ENCODE measurements at regions not wholly inside any gene's neighbourhood (a gene's known extent, or its start where the extent isn't known, plus 50 kb on each side); places are given as distances from the start of the nearest gene placed in this dataset.

- no peak overlapping the region for H3K27ac ChIP-seq (ENCODE audit: low read depth)
- 90% methylated on average over 4 of the region's 4 CpGs for WGBS
- no peak for DNase-seq (ENCODE audit: extremely low spot score)
These were observed 193.7 kb upstream of the RORA start for GRCh38 chr15:61422773-61423172.

GRCh38 chr15:61421938-61422337, 192.8 kb upstream of the RORA start:
- no peaks in the 10 kb centered on the region for H3K36me3 ChIP-seq (ENCODE audit: insufficient read depth)
- no peak overlapping the region for H3K27ac ChIP-seq (ENCODE audit: low read depth)
- no peak for DNase-seq (ENCODE audit: extremely low spot score)
- no peaks in the 10 kb centered on the region for H3K4me1 ChIP-seq (ENCODE audit: insufficient read depth)
- 15% methylated on average over 1 of the region's 1 CpG for WGBS
- H3K4me3 ChIP-seq (ENCODE audit: low read depth, low read length): no peak overlapping the region

More at GRCh38 chr15:61422773-61423172, 193.7 kb upstream of the RORA start:
- no peaks in the 10 kb centered on the region for H3K36me3 ChIP-seq (ENCODE audit: insufficient read depth)
- H3K4me3 ChIP-seq (ENCODE audit: low read depth, low read length): no peak overlapping the region
- no peaks in the 10 kb centered on the region for H3K4me1 ChIP-seq (ENCODE audit: insufficient read depth)

- DNase-seq (ENCODE audit: extremely low spot score): no peak
- 85% methylated on average over 2 of the region's 2 CpGs for WGBS
- Histone ChIP-seq H3K4me1 (ENCODE audit: insufficient read depth) (no peaks in the 10 kb centered on the region), H3K4me3 (ENCODE audit: low read depth, low read length) (no peak overlapping the region), H3K36me3 (ENCODE audit: insufficient read depth) (no peaks in the 10 kb centered on the region), H3K27ac (ENCODE audit: low read depth) (no peak overlapping the region)
These were observed 192.4 kb upstream of the RORA start for GRCh38 chr15:61421470-61421869.

- Histone ChIP-seq H3K36me3 (ENCODE audit: insufficient read depth) (no peaks in the 10 kb centered on the region), H3K27ac (ENCODE audit: low read depth) (no peak overlapping the region), H3K4me3 (ENCODE audit: low read depth, low read length) (no peak overlapping the region), H3K4me1 (ENCODE audit: insufficient read depth) (no peaks in the 10 kb centered on the region)
- DNase-seq (ENCODE audit: extremely low spot score): no peak
These were observed 191.4 kb upstream of the RORA start for GRCh38 chr15:61420546-61420945.

GRCh38 chr15:61415617-61416120, 186.6 kb upstream of the RORA start:
- H3K4me1 ChIP-seq (ENCODE audit: insufficient read depth): no peaks in the 10 kb centered on the region
- H3K4me3 ChIP-seq (ENCODE audit: low read depth, low read length): no peak overlapping the region
- no peak for DNase-seq (ENCODE audit: extremely low spot score)
- H3K27ac ChIP-seq (ENCODE audit: low read depth): no peak overlapping the region
- 71% methylated on average over 2 of the region's 2 CpGs for WGBS
- no peaks in the 10 kb centered on the region for H3K36me3 ChIP-seq (ENCODE audit: insufficient read depth)

- H3K4me3 ChIP-seq (ENCODE audit: low read depth, low read length): no peak overlapping the region
- 32% methylated on average over 3 of the region's 3 CpGs for WGBS
- H3K27ac ChIP-seq (ENCODE audit: low read depth): no peak overlapping the region
- DNase-seq (ENCODE audit: extremely low spot score): no peak
- no peaks in the 10 kb centered on the region for H3K36me3 ChIP-seq (ENCODE audit: insufficient read depth)
- H3K4me1 ChIP-seq (ENCODE audit: insufficient read depth): no peaks in the 10 kb centered on the region
These were observed 182.9 kb upstream of the RORA start for GRCh38 chr15:61411902-61412510.

GRCh38 chr15:61410662-61411061, 181.6 kb upstream of the RORA start:
- Histone ChIP-seq H3K27ac (ENCODE audit: low read depth) (no peak overlapping the region), H3K36me3 (ENCODE audit: insufficient read depth) (no peaks in the 10 kb centered on the region), H3K4me1 (ENCODE audit: insufficient read depth) (no peaks in the 10 kb centered on the region), H3K4me3 (ENCODE audit: low read depth, low read length) (no peak overlapping the region)
- DNase-seq (ENCODE audit: extremely low spot score): no peak
- 92% methylated on average over 2 of the region's 2 CpGs for WGBS

- WGBS: 79% methylated on average over 2 of the region's 2 CpGs
- Histone ChIP-seq H3K27ac (ENCODE audit: low read depth) (no peak overlapping the region), H3K36me3 (ENCODE audit: insufficient read depth) (no peaks in the 10 kb centered on the region), H3K4me3 (ENCODE audit: low read depth, low read length) (no peak overlapping the region), H3K4me1 (ENCODE audit: insufficient read depth) (no peaks in the 10 kb centered on the region)
- DNase-seq (ENCODE audit: extremely low spot score): no peak
These were observed 175.5 kb upstream of the RORA start for GRCh38 chr15:61404567-61404966.

GRCh38 chr15:61403884-61404283, 174.8 kb upstream of the RORA start:
- no peaks in the 10 kb centered on the region for H3K36me3 ChIP-seq (ENCODE audit: insufficient read depth)
- H3K4me3 ChIP-seq (ENCODE audit: low read depth, low read length): no peak overlapping the region
- DNase-seq (ENCODE audit: extremely low spot score): no peak
- WGBS: 77% methylated on average over 6 of the region's 6 CpGs
- H3K27ac ChIP-seq (ENCODE audit: low read depth): no peak overlapping the region
- no peaks in the 10 kb centered on the region for H3K4me1 ChIP-seq (ENCODE audit: insufficient read depth)

GRCh38 chr15:61401903-61402698, 173.0 kb upstream of the RORA start:
- no peak for DNase-seq (ENCODE audit: extremely low spot score)
- Histone ChIP-seq H3K4me1 (ENCODE audit: insufficient read depth) (no peaks in the 10 kb centered on the region), H3K36me3 (ENCODE audit: insufficient read depth) (no peaks in the 10 kb centered on the region), H3K27ac (ENCODE audit: low read depth) (no peak overlapping the region), H3K4me3 (ENCODE audit: low read depth, low read length) (no peak overlapping the region)
- 78% methylated on average over 6 of the region's 6 CpGs for WGBS

- DNase-seq (ENCODE audit: extremely low spot score): no peak
- Histone ChIP-seq H3K4me3 (ENCODE audit: low read depth, low read length) (no peak overlapping the region), H3K36me3 (ENCODE audit: insufficient read depth) (no peaks in the 10 kb centered on the region), H3K27ac (ENCODE audit: low read depth) (no peak overlapping the region), H3K4me1 (ENCODE audit: insufficient read depth) (no peaks in the 10 kb centered on the region)
These were observed 169.2 kb upstream of the RORA start for GRCh38 chr15:61398310-61398709.

- H3K4me3 ChIP-seq (ENCODE audit: low read depth, low read length): no peak overlapping the region
- H3K36me3 ChIP-seq (ENCODE audit: insufficient read depth): no peaks in the 10 kb centered on the region
- H3K27ac ChIP-seq (ENCODE audit: low read depth): no peak overlapping the region
- WGBS: 86% methylated on average over 5 of the region's 5 CpGs
- H3K4me1 ChIP-seq (ENCODE audit: insufficient read depth): no peaks in the 10 kb centered on the region
- no peak for DNase-seq (ENCODE audit: extremely low spot score)
These were observed 167.3 kb upstream of the RORA start for GRCh38 chr15:61396235-61396919.

- peak overlapping the region; percentile 5 for H3K27ac ChIP-seq (ENCODE audit: low read depth)
- no peaks in the 10 kb centered on the region for H3K4me1 ChIP-seq (ENCODE audit: insufficient read depth)
- WGBS: 25% methylated on average over 3 of the region's 3 CpGs
- no peak for DNase-seq (ENCODE audit: extremely low spot score)
- no peaks in the 10 kb centered on the region for H3K36me3 ChIP-seq (ENCODE audit: insufficient read depth)
- H3K4me3 ChIP-seq (ENCODE audit: low read depth, low read length): peak overlapping the region; percentile 16
These were observed 164.8 kb upstream of the RORA start for GRCh38 chr15:61393949-61394348.

GRCh38 chr15:61393524-61393923, 164.4 kb upstream of the RORA start:
- no peak overlapping the region for H3K4me3 ChIP-seq (ENCODE audit: low read depth, low read length)
- no peaks in the 10 kb centered on the region for H3K4me1 ChIP-seq (ENCODE audit: insufficient read depth)
- H3K27ac ChIP-seq (ENCODE audit: low read depth): no peak overlapping the region
- DNase-seq (ENCODE audit: extremely low spot score): no peak
- H3K36me3 ChIP-seq (ENCODE audit: insufficient read depth): no peaks in the 10 kb centered on the region
- 84% methylated on average over 3 of the region's 3 CpGs for WGBS
